Left lobe of liver (tissue), 2 donors: ENCODE measurements at regions not wholly inside any gene's neighbourhood (a gene's known extent, or its start where the extent isn't known, plus 50 kb on each side); places are given as distances from the start of the nearest gene placed in this dataset.
"Not testable (repeated sequence)": the region's sequence is repeated elsewhere in the genome, so short reads cannot be mapped to it uniquely, and the experiment has no call there.

Source experiments
- ATAC-seq: fragments of 200-7000 bp; cut with Tn5 transposase; one replicate; pipeline ENCODE4 v1.9.1; 2020; ENCODE audit warnings: mild to moderate bottlenecking, moderate library complexity
- DNase-seq: peaks from one replicate; pipeline ENCODE4 v3.0.0-alpha.2; 2020; ENCODE audit warnings: low spot score
- donor health status: DM: no; HTN: no; CAD: no; lungs with moderate emphysema.
- donor health status: DM: no; HTN: yes; CAD: no.

DNA sequence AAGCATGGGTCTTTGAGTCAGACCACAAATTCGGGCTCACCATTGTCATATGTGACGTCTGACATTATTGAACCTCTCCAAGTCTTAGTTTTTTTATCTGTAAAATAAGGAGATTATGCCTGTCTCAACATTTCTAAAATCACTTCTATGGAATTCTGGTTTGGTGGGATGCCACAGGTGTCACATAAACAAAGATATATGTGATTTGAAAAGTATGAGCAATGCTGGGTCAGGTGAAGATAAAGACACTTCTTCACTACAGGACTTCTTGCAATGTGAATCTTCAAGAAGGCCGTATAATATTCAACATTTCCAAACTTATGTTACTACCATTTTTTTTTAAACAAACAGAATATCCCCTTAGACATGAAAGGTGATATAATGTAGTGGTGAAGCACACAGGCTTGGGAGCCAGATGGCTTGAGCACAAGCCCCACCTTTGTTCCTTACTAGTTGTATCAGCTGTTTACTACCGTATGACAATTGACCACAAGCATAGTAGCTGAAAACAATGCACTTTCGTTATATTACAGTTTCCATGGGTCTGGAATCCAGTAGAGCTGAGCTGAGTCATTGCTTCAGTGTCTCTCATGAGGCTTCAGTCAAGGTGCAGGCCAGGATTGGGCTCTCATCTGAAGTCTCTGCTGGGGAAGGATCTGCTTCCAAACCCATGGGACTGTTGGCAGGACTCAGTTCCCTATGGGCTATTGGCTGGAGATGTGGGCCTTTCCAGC is 87.7 kb downstream of the UTP18 start:
- ATAC-seq (no peak), DNase-seq (no peak)

DNA sequence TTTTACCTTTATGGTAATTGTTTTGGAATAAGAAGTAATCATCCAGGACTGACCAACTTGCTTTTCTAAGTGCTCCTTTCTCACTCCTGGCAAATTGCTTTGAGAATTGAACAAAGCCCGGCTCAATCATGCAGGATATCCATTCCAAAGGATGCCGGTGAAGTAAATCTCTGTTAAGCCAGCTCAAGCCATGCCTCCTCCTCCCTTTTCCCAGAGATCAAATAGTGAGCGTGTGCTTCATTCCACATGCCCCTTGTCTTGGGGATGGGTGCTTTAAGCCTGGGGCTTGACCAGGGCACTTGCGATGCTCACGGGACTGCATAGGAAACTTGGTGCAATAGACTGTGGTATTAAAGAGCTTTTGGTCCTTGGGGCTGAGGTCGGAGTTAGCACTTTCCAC is 90.7 kb downstream of the UTP18 start:
- no peak for ATAC-seq

DNA sequence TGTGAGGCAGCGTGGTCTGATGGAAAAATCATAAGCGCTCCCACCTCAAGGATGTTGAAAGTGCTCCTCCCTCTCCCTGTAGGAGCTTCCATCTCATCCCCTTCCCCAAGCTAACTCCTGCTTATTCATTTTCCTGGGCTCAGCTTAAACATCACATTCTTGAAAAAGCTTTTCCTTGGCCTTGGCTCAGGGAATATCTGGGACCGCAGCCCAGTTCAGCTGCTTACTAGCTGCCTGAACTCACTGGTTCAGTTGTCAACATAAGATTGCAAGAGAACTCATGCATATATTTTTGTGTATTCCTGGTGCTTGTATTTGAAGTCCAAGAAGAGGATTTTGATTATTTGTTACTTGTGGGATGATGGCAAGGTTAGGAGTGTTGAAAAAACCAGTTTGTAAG is 91.5 kb downstream of the UTP18 start:
- ATAC-seq, result no peak
- no peak for DNase-seq

More for the DNA sequence above, 90.7 kb downstream of the UTP18 start:
- no peak for DNase-seq

DNA sequence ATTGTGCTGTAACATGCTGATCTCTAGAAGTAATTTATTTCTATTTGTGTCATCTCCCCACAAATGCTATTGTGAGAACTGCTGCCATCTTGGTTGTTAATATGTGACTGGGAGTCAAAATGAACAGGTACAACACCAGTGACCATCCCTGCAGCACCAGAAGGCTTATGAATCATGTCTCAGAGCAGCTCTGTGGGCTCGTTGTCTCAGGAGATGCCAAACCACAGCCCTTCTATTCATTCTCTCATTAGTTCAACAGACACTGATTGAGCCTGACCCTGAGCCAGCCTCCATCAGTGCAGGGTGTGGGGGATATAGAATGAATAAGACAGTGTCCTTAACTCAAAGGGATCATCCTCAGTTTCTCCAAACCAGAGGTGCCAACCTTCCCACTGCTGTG is 92.5 kb downstream of the UTP18 start:
- DNase-seq (no peak), ATAC-seq (no peak)

DNA sequence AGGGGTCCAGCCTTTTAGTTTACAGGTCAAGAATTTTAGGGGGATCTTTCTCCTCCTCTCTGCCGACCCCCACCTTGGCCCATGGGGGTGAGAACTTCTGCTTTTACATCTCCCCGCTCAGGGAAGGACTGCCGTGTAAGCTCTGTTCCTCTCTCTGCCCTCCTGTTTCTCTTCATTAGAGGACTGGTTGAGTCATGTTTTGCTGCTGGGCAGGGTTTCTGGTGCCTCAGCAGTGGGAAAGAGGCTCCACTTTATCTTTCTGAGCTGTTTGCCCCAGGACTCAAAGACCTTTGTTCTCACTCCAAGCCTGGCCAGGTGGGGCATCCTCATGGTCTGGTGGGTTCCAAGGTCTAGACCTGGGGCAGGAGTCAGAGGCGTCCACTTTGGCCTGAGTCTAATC is 93.0 kb downstream of the UTP18 start:
- no peak for DNase-seq
- no peak for ATAC-seq

DNA sequence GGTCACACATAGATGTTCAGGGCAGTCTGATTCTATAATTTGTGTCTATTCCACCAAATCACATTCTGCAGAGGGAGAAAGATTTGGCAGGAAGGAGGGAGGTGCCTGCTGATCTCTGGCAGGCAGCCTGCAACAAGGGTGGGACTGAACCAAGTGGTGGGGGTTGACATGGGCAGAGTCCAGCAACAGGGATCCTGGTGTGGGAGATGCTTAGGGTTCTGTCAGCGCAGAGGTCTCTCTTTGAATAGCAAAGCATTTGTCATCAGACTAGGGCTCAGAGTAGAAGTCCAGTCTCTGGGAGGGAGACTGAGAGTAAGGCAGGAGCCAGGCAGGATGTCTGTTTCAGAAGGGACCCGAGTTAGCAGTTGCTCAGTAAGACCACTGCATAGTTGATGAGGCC is 94.6 kb downstream of the UTP18 start:
- no peak for ATAC-seq
- DNase-seq, result no peak

DNA sequence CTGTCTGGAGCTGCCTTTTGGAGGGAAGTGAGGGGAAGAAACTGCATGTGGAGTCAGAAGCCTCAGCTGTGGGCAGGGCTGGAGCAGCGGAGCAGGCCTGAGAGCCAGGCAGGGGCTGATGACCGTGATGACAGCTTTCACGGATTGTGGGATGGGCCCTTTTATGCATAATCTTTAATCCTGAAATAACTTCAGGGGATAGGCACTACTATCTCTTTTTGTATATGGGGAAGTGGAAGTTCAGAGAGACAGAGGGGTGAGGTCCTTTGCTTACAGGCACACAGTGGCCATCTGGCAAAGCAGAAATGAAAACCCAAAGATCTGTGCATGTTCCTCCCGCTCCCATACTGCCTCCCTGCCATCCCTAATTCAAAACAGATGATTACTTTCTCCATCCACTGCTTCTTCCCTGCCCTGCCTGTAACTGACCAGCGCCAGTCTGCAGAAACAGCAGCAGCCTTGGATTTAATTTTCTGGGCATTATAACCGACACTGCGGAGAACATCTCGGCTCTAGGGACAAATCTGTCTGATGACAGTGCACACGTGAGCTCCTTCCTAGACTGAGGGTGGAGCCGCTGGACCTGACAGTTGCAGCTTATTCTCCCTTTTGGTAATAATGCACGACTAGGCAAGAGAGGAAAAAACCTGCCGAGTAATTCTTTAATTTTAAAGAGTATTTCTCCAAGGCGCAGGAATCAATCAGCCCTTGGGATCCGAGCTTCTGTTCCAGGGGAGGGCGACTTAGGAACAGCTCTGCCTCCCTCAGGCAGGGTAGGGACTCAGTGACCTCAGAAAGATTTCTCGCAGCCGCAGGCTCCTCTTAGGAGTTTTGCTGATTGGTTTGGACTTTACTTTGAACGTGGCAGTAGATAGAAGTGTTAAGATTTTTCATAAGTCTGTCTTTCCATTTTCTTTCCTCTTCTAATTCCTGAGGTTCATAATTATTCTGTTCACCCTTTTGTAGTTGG is 95.4 kb downstream of the UTP18 start:
- ATAC-seq (no peak), DNase-seq (no peak)

DNA sequence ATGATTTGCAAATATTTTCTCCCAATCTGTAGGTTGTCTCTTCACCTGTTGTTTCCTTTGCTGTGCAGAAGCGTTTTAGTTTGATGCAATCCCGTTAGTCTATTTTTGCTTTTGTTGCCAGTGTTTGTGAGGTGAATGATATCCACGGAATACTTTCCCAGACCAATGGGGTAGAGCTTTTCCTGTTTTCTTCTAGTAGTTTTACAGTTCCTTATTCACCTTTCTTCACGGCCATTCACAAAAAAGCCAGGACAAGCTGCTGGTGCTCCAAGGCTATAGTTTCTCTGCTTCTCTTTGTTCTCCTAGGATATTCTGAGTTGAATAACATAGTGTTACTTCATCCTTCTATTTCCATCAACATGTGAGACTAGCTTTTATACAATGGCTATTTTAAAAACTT is 98.7 kb downstream of the UTP18 start:
- ATAC-seq (no peak), DNase-seq (no peak)

DNA sequence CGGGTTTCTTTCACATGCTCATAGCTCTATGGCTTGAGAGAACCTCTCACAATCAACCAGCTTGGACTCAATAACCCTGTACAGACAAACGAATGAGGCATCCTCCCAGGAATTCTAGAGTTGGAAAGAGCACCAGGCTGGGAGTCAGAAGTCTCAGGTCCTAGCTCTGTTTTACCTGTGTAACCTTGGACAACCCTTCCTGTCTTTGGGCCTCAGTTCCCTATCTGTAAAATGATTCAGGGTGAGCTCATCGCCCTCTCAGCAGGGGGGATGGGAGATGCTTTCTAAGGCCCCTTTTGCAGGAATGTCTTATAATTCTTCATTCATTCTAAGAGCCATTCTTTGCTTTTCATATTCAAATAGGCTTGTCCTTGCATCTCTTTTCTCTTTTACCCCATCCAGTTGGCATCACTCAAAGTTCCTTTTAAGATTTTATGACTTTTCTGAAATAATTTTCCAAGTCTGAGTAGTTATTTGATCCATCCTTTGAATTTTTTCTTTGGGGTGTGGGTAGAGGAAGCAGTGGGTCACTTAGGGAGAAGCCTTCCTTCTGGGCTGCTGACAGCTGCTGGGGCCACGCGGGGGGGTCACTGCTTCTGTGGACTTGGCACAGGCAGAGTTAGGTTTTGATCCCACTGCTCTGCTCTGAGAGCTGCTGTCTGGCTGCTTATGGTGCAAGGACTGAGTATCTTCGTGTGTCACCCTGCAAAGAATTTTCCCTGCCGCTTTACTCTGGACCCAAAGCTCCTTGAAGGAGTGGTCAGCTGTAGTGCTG is 102.7 kb downstream of the UTP18 start:
- ATAC-seq (no peak), DNase-seq (no peak)

DNA sequence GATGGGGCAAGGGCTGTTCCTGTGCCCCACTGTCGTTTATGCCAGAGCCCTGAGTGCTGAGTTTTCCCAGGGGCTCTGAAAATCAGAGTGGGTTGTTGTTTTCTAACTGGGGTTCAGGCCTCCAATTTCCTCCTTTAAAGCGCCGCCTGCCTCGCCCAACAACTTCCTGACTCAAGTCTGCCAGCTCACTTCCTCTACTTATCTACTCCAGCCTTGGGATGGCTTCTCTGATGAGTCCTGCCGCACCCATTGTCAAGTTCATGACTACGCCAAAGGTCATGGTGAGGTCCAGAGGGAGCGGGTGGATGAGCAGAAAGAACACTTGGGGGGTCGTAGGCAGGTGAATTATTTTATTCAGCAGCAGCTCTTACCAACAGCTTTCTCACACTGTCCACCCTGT is 104.7 kb downstream of the UTP18 start:
- DNase-seq, result no peak

DNA sequence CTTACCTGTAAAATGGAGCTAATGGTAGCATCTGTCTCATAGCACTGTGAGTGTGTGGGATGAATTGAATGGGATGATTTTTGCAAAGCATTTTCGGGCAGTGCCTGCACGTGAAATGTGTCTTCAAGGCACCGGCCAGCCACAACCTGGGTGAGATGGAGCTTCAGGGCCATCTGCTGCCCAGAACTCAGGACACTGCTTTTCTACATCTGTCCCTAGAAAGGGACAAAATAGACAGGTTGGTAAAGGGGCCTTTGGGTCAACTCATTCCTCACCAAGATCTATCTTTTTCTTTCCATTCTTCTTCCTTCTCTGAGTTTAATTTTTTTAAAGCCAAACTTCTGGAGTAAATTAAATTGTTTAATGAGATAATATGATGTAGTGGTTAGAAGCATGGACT is 106.5 kb downstream of the UTP18 start:
- no peak for ATAC-seq
- no peak for DNase-seq

More for the DNA sequence above, 104.7 kb downstream of the UTP18 start:
- no peak for ATAC-seq

DNA sequence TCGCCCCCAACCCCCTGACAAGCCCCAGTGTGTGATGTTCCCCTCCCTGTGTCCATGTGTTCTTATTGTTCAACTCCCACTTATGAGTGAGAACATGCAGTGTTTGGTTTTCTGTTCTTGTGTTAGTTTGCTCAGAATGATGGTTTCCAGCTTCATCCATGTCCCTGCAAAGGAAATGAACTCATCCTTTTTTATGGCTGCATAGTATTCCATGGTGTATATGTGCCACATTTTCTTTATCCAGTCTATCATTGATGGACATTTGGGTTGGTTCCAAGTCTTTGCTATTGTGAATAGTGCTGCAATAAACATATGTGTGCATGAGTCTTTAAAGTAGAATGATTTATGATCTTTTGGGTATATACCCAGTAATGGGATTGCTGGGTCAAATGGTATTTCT is 107.5 kb downstream of the UTP18 start:
- ATAC-seq, DNase-seq: not testable (repeated sequence)

DNA sequence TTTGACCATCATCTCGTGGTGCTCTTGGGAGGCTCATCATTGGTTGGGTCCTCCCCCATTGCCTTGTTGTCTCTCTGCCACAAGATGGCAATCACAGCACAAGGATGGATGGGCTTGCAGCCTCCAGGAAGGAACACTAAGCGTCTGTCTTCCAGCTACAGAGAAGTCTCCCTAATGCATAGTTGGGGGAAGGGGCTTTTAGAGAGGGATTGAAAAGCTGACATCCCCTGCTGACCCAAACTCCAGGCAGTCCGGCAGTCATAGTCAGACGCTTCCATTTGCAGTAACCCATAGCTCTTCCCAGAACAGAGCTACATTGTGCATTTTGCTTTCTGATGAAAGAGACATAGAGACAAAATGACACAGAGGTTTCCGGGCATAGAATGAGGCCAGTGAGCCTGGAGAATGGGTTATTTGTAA is 111.4 kb downstream of the UTP18 start:
- DNase-seq (peak; percentile 64), ATAC-seq (peak; percentile 97)

DNA sequence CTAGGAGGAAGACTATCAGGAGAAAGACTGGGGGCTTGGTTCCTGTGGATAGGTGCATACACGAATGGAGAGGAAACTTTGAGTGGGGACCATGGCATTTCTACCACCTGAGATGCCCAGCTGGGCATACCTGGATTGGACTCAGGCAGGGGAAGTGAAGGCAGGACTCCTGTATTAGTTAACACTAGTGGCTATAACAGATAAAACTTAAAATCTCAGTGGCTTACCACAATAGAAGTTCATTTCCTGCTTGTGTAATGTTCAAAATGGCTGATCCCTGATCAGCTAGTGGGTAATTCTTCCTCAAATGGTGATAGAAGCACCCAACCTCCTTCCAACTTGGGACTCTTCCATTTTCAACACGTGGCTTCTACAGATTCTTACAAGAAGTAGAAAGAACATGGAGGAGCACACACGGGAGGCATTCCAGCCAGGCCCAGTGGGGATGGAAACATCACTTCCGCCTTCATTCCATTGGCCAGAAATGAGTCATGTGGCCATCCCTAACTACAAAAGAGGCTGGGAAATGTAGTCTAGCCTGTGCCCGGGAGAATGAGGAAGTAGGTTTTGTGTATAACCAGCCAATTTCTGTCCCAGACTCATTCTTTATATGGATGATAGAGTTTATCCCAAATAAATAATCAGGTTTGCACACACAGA is 112.1 kb downstream of the UTP18 start:
- peak; percentile 71 for ATAC-seq
- DNase-seq, result no peak

DNA sequence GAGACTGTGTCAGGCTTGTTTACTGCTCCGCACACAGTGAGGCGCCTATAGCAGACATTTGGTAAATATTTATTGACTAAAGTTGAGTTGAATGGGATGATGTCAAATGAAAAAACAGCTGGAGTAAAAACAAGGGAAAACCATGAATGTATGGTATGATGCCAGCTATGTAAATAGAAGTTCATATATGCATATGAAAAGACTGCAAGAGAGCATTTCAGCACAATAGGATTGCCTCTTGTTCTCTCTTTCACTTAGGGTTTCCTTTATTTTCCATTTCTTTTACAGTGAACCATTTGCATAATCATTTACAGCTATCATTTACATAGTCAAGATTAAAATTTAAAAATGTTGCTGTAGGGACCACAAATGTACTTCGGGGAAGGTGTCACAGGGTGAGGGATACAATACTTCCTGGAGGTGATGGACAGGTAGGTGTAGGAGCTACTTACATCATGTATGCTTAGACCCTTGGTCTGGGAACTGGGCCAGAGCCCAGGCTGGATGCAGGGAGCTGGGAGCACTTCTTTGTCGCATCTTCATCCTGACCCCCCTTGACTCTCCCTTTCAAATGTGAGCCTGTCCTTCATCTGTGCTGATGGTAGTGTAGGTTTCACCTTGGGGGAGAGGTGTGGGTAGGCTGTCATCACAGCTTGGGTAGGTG is 113.3 kb downstream of the UTP18 start:
- ATAC-seq (no peak), DNase-seq (no peak)

DNA sequence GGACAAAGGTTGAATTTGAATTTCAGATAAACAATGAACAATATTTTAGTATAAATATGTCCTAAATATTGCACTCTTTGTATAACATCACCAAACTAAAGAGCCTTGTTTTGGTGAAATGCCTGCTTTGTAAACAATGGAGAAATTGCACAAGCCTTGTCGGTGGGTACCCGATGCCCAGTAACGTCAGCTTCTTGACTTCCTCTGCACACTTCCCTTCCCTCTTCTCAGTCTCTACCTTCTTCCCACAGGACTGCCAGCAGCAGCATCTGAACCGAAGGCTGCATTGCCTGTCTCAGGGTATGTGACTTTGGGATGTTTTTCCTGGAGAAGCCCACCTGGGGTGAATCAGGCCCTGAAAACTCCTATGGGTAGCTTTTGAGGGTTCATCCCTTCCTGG is 113.9 kb downstream of the UTP18 start:
- ATAC-seq, result no peak
- no peak for DNase-seq

DNA sequence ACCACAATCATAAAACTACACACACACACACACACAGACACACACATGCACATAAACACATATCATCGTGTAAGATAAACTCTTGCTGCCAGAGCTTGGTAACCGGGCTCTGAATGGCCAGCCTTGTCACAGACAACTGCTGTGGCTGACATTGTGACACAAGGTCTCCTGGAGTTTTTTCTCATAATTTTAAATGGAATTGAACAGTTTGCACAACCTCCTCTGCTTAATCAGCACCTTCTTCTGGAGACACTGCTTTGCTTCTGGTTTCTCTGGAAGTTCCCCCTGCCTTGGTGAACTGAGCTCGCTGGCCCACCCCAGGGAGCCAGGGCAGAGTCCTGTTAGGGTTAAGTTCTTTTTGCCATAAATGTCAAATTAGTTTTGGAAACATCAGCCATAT is 115.4 kb downstream of the UTP18 start:
- DNase-seq (no peak), ATAC-seq (no peak)

DNA sequence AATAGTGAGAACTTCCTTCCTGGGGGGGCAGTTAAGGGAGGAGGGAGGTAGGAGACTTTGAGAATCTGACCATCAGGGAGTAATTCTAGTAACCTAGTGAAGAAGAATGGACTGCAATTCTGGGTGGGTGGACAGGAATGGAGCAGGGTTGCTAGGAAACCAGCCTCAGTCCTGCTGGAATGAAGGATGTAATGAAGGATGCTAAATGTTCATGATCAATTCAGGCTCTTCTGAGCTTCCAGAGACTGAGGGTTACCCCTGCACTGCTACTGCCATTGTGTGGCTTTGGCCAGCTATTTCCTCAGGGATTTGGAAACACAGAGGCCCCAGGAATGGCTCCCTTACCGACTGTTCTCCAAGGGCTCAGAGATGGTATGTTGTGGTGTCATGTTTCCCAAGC is 116.4 kb downstream of the UTP18 start:
- DNase-seq (no peak), ATAC-seq (no peak)

DNA sequence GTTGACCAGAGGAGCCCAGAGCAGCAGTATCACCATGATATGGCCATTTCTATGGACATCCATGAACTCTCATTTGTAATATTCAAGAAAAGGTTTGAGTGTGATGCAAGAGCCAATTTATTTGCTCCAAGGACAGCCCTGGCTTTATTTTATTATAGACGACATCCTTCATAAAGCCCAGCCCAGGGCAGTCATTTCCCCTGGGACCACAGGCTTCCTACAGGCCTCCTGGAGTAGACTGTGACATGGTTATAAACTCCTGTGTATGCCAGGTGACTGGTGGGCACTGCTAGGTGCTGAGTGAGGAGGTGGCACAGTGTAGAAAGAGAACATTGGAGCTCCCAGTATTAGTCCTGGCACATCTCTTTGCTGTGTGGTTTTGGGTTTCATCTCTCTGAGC is 120.9 kb downstream of the UTP18 start:
- DNase-seq, result no peak
- no peak for ATAC-seq

DNA sequence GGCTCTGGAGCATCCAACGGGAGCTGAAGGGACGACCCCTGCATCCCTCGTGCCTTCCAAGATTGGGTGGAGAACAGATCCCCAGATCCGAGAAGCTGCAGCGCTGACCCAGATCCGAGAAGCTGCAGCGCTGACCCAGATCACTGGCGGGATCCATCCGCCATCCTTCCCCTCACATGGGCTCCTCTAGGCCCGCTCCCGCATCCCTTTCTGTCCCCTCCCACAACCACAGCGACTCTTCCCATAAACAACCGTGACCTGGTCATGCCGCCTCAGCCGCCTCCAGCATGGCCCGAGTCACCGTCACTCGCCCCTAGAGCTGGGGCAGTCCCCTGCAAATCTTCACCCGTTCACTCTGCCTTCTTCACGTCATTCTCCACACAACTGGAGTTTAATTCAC is 124.9 kb downstream of the UTP18 start:
- ATAC-seq (no peak), DNase-seq (no peak)
